H54 (cell line): ENCODE measurements at regions not wholly inside any gene's neighbourhood (a gene's known extent, or its start where the extent isn't known, plus 50 kb on each side); places are given as distances from the start of the nearest gene placed in this dataset.
A peak's percentile ranks its signal among the peaks of the same experiment; 100 is the strongest.

Source experiments
- DNase-seq: peaks from one replicate; pipeline ENCODE4 v3.0.0; 2011; ENCODE audit warnings: low spot score, mixed read lengths; ENCODE audit not compliant: insufficient read length
- FAIRE-seq: peaks from 3 replicates; lab custom pipeline; 2011; peaks lifted over from hg19 to GRCh38; lab: Jason Lieb, UNC
- POLR2A ChIP-seq: IDR thresholded peaks from 2 replicates; pipeline ENCODE4 v1.6.1; 2011; ENCODE audit warnings: low read depth, mild to moderate bottlenecking, low read length

DNA sequence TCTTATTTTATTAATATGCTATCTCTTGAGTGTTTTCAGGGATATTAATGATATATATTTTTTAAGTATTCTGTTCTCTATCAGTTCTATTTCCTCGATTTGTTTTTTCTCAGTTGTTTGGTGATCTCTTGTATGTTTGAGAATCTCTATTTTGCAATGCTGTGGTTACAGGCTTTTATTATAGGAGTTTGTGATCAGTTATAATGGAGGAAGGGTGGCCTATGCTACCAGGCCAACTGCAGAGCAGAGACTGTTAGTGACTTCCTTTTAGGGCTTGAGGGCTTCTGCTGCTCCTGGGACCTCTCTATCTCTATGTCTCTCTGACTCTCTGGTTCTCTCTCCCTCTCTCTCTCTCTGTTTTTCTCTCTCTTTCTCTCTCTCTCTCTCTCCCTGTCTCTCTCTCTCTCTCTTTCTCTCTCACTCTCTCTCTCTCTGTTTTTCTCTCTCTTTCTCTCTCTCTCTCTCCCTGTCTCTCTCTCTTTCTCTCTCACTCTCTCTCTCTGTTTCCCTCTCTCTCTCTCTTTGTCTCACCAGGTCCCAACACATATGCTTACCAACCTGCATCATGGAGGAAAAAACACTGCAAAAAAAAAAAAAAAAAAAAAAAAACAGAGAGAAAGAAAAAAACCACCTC is 69.4 kb upstream of the CAV2 start:
- FAIRE-seq (no peak), DNase-seq (no peak)
- TF ChIP-seq POLR2A: no peak

GRCh38 chr7:116431787-116432526 is 67.6 kb upstream of the CAV2 start:
- no peak for DNase-seq
- no peak for FAIRE-seq
- TF ChIP-seq POLR2A: no peak

GRCh38 chr7:116432527-116432916 is 67.0 kb upstream of the CAV2 start:
- no peak for FAIRE-seq
- TF ChIP-seq POLR2A: no peak
- no peak for DNase-seq

GRCh38 chr7:116433246-116433645 is 66.3 kb upstream of the CAV2 start:
- TF ChIP-seq POLR2A: no peak
- DNase-seq: no peak
- FAIRE-seq: no peak

- FAIRE-seq (no peak), DNase-seq (no peak)
- TF ChIP-seq POLR2A: no peak
Measured at GRCh38 chr7:116434820-116435341, 64.7 kb upstream of the CAV2 start.

- TF ChIP-seq POLR2A: no peak
- FAIRE-seq (no peak), DNase-seq (no peak)
Measured at GRCh38 chr7:116436305-116436826, 63.2 kb upstream of the CAV2 start.

DNA sequence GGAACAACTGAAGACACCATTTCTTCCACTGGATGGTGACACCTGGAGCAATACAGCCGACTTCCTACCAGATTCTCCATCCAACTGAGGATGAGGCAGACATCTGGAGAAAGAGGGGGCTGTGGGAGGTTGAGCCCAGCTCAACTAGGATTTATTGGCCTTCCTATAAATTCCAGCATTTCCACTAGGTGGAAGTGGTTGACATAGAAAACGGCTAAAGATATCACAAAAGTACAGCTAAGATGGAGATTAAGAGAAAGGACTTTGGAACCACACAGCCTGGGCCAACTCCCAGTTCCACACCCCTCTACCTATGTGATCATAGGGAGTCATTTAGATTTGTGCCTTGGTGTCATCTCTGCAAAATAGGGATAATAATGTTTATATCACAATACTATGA is 61.3 kb upstream of the CAV2 start:
- no peak for DNase-seq
- FAIRE-seq: no peak
- TF ChIP-seq POLR2A: no peak

DNA sequence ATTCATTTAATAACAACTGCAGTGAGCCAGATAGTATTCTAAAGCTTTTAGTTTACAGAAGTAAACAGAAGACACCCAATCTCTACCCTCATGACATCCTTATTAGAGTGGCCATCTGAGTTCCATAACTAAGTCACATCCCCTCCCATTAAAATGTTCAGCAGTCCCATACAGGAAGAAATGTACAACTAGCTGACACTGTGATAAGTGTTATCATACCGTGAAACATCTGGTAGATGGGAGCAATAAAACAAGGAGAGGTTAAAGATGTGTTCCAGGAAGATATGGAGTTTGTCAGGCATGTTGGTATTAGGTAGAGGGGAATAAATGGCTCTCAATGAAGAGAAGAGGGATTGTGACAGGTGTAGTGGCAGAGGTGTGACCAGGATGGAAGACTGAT is 60.5 kb upstream of the CAV2 start:
- DNase-seq (no peak), FAIRE-seq (no peak)
- TF ChIP-seq POLR2A: no peak

DNA sequence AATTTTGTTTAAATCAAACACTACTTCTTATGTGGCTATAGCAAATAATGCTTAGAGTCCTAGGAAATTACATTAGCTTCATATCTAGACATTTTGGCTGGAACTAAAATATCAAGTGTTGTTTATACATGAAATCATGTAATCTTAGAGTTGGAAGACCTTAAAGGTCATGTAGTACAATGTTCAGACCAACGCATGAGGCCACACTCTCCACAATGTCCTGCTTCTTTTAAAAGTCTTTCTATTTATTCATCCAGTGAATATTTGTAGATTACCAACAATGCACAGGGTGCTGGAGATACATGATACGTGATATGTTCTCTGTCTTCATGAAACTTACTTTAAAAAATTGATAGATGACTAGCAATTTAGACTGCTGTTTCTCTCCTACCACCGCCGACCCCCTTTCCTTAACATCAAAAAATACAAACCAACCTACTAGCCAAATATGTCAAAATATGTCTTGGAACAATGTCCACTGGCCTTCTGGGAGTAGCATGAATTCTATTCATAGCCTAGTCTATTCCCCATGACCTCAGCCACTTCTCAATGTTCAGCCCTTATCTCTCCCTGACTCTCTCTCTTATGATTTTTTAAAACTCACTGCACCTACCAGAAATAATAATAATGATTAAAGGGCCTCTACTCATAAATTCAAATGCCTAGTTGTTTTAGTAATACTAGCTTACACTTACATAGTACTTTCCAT is 59.5 kb upstream of the CAV2 start:
- no peak for FAIRE-seq
- DNase-seq: no peak
- TF ChIP-seq POLR2A: no peak

DNA sequence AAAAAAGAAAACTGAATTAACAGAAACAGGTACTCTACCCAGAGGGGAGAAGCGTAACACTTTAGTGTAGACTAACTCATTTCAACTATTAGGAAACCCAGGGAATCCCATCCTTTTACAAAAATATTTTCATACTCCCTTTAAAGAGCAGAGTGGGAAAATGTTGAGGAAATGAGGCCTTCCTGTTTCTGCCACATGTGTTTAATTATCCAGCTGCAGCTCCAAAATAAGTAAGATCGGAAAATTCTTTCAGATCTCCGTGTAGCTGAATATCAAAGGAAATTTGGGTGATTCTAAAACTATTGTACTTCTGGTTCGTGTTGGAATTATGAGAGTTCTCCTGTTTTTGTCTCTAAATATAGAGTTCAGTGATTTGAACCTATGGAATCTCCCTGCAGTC is 58.0 kb upstream of the CAV2 start:
- FAIRE-seq: no peak
- no peak for DNase-seq
- TF ChIP-seq POLR2A: no peak

- no peak for TF ChIP-seq POLR2A
- peak; percentile 93 for FAIRE-seq
- DNase-seq: peak; percentile 42
Measured at GRCh38 chr7:116443101-116443523, 56.4 kb upstream of the CAV2 start.

DNA sequence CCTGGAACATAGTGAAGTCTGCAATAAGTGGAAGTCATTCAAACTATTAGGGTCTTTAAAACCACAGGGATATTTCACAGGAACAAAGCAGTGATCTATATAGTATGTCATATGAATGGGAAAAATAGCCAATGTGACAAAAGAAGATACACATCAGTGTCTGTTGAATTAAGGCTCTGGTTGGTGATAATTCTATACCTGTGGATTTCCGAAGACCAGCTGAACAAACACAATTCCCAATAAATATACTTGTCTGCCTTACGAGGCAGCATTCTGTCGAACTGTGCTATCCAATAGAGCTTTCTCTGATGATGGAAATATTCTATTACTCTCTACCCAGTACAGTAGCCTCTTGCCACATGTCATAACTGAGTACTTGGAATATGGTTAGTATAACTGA is 55.9 kb upstream of the CAV2 start:
- DNase-seq (no peak), FAIRE-seq (no peak)
- TF ChIP-seq POLR2A: no peak

DNA sequence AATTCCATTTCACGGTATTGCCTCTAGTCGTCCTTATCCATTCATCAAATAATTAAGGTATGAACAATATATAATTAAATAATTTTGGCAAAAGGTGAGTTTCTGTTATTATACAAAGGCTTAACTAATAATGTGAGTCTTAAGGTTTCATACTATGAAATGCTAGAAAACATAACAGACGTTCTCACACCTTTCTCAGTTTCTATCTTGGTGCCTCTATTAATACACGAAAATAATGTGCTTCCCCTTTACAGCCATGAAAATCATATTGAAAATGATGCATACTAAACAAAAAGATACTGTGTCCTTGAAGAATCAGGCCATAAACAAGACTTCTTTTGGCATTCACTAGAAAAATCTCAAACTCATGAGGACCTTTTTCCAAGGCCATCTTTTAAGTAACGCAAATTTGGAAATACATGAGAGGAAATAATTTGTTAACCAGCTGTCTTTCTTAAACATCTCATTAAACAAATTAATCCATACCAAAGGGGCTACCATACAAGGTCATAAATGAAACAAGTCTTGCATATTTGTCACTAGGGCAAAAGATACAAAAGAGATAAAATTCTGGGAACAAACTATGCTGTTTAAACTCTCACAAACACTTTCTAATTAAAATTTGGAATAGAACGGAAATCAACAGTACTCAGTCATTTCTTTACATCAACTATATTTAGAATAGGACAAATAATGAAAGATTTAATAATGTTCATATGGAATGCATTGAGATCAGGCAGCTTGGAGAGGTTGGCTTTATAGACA is 53.9 kb upstream of the CAV2 start:
- DNase-seq: no peak
- FAIRE-seq: peak; percentile 62
- no peak for TF ChIP-seq POLR2A
